GM18867 (cell line): ENCODE measurements at regions not wholly inside any gene's neighbourhood (a gene's known extent, or its start where the extent isn't known, plus 50 kb on each side); places are given as distances from the start of the nearest gene placed in this dataset.

Experiments used
- ATAC-seq: cut with Tn5 transposase; IDR thresholded peaks from one replicate; pipeline ENCODE4 v1.9.1; 2021; ENCODE audit warnings: mild to moderate bottlenecking, moderate library complexity; ENCODE audit not compliant: unreplicated experiment

DNA sequence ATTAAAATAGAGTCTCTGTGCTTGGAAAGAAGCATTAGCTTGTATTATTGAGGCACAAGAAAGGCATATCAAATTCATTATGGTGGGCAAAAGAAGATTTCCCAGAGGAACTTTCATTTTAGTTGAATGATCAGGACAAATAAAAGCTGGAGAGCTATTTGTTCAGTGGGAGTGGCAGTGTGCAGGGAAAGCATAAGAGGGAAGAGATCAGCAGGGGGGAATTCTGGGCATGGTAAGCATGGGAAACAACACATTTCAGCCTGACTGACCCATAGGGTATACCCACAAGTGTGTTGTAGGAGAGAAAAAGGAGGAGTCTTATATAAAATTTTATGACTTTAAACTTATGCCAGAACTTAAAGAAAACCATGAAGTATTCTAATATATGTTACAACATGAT, 167.7 kb upstream of the RASA1 start:
- ATAC-seq = no peak

DNA sequence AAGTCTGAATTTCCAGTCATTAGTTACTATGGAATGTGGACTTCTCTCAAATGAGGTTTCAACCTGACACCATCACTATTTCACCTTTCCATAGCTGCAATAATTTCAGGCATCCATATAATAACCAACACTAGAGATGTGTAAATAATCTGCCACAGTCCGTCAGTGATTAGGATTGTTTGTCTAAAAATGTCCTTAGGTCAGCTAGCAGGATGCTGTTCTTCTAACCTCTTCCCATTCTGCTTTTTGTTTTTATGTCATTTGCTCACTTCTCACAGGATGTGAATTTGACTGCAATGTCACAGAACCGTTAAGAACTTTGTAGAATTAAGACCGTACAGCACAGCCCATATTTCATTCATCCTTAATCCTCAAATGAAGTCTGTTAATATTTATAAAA, 166.4 kb upstream of the RASA1 start:
- no peak for ATAC-seq

- ATAC-seq = no peak
Observed at GRCh38 chr5:87102841-87103240, 164.8 kb upstream of the RASA1 start.

DNA sequence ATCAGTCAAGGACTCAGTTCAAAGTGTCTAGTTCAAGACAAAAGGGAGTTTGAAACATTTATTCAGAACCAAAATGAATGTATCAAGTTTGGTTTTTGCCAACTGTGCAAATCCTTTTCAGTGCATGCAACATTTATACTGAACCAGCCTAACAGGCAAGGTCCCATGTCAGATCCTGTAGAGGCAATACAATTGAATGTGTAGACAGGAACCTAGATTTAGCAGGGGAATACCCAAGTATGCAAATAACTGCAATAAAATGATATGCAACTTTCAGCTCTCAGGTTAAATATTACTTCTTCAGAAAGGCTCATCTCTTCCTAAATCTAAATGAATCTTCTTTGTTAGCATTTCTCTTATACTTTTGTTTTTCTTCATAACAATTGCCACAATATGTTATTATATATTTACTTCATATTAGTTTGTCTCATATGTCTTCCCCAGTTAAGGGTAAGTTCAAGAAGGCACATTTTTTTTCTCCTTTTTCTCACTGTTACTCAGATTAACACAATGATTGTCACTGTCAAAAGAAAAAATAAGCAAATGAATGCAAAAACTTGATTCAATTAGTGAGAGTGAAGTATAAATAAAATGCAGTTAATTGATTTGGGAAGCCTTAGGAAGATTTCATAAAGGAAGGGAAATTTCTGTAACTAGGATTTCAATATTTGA, 163.9 kb upstream of the RASA1 start:
- peak; percentile 87 for ATAC-seq

- no peak for ATAC-seq
Observed at GRCh38 chr5:87105577-87105976, 162.1 kb upstream of the RASA1 start.

DNA sequence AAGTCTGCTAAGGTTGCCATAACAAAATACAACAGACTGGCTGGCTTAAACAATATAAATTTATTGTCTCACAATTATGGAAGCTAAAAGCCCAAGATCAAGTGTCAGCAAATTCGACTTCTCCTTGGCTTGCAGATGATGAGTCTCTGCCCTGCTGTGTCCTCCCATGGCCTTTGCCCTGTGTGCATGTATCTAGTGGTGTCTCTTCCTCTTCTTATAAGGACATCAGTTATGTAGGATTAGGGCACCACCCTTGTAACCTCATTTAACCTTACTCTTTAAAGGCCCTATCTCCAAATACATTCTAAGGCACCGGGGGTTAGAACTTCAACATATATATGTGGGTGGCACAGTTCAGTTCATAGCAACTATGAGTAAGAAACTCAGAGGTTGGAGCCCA, 157.9 kb upstream of the RASA1 start:
- no peak for ATAC-seq

GRCh38 chr5:87110721-87111120, 157.0 kb upstream of the RASA1 start:
- ATAC-seq = no peak

DNA sequence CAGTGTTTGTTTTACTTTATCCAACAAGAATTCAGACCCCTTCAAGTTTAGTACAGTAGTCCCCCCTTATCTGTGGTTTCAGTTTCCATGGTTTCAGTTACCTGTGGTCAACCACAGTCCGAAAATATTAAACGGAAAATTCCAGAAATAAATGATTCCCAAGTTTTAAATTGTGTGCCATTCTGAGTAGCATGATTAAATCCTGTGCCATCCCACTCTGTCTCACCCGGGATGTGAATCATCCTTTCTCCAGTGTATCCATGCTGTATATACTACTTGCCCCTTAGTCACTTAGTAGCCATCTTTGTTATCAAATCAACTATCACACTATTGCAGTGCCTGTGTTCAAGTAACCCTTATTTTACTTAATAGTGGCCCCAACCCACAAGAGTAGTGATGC, 153.8 kb upstream of the RASA1 start:
- ATAC-seq = no peak

- ATAC-seq = no peak
Observed at GRCh38 chr5:87114631-87115030, 153.1 kb upstream of the RASA1 start.

DNA sequence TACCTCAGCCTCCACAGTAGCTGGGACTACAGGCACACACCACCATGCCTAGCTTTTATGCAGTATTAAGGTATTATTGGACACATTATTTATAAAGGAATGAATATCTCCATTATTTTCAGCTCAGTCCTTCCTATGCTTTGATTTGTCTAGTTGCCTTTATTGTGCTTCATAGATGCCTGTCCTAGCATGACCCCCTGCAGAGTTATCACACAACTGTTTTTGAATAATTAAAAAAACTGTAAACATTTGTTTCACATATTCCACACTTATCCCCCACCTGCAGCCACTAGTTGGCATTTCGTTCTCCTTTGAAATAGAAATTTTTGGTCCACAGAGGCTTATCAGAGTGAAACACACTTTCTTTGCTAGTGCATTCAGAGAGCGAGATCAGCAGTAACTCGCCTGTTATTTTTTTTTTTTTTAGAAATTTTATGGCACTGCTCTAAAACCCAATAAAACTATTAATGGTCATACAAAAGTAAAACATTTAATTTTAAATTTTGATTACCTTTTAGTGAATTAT, 151.8 kb upstream of the RASA1 start:
- ATAC-seq = no peak

DNA sequence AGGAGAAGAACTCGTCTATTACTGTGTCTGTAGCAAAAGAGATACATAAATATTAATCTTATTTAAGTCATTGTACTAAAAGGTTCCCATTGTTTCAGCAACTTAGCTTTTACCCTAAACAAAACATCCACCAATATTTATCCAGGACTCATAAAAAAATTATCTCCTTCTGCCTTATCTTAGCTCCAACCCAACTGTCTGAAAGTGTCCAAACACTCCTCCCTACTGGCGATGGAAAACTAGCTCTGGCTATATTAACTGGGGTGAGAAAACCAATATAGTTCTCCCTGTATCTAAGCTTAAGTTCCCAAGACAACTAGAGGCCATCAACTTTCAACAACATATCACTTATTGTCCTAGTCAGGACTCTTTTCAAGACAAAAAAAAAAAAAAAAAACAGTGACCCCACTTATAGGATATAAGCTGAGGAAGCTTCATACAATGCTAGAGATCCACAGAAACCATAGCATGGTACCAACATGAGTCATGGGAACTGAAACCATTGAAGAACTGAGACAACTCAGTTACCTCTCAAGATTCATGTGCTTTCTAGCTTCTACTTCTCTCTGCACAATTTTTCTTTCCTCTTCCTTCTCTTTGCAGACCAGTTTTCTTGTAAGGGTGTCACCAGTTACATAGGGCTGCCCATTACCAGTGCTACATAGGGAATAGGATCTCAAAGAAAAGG, 150.7 kb upstream of the RASA1 start:
- ATAC-seq = peak; percentile 88

DNA sequence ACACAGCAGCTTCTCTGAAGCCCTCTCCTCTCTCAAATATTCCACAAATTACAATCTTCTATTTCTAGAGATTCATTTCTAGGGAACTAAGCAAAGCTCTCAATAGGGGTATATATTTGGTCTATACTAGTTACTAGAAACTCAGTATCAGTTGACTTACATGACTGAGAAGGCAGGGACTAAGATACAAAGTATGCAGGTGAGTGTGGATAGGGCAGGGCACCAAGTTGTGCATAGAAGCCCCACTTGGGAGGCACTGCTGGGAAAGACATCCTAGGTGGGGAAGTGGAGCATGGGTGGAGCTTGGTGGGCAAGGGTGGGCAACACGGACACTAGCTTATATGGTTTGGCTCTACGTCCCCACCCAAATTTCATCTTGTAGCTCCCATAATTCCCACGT, 148.1 kb upstream of the RASA1 start:
- ATAC-seq = no peak

DNA sequence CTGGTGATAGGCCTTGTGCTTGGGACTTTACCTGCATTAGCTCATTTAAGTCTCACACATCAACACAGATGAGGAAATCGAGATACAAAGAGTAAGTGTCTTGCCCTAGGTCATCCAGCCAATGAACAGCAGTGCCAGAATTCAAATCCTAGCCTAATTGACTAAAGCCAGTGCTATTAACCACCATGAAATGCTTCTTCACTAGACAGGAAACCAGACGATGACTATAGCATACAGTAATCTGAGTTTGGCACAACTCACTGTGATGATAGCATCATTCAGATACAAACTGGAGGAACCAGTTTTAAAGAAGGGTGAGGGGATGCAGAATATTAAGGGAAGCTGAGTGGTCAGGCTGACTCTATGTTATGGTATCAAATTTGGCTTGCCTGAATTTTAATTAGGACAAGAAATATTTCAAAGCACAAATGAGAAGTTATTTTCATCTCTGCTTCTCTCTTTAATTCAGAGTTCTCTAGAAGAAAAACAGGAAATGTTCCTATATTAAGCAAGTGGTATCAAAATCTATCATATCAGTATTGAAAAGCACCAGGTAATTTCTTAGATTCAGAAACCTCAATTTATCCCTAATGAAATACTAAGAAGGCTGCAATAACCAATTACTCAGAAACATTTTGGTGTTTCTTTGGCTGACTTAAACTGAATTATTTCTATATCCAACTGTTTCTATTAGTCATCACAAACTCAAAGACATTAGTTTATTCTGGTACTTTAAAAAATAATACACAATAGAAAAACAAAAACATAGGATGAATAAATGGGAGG, 147.0 kb upstream of the RASA1 start:
- ATAC-seq = peak; percentile 24

DNA sequence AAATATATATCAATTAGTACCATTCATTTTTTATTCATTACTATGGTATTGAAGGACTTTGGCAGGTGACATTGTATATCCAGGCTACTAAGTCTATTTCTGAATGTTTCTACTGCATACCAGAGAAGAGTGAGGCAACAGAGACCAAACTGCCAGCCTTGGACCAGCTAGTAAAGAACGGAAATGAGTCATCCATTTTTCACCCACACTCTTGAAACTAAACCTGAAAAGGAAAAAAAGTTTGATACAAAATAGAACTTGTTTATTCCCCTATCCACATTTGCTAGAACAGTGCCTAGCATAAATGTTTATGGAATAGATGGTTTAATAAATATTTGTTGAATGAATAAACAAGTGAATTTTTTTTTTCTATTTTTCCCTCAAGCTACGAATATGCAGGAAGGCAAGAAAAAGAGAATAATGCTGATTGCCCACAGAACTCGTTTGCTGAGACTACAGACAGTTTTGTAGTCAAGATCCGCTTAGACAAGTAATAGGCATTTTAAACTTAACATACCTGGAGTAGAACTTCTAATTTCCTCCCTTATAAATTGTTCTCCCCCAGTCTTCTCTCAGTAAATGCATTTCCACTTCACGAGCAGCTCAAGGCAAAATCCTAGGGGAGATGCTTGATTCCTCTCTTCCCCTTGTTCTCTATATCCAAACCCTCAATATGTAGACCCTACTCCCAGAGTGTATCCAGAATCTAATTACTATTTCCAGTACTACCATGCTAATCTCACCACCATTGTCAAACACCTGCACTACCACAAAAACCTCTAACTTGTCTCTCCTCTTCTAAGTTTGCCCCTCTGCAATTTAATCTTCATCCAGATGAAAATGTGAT, 146.2 kb upstream of the RASA1 start:
- ATAC-seq = peak; percentile 80

- no peak for ATAC-seq
Observed at GRCh38 chr5:87122151-87122977, 145.3 kb upstream of the RASA1 start.

GRCh38 chr5:87125766-87126165, 141.9 kb upstream of the RASA1 start:
- ATAC-seq = no peak

- no peak for ATAC-seq
Observed at GRCh38 chr5:87126869-87127268, 140.8 kb upstream of the RASA1 start.

GRCh38 chr5:87127426-87127825, 140.3 kb upstream of the RASA1 start:
- no peak for ATAC-seq

DNA sequence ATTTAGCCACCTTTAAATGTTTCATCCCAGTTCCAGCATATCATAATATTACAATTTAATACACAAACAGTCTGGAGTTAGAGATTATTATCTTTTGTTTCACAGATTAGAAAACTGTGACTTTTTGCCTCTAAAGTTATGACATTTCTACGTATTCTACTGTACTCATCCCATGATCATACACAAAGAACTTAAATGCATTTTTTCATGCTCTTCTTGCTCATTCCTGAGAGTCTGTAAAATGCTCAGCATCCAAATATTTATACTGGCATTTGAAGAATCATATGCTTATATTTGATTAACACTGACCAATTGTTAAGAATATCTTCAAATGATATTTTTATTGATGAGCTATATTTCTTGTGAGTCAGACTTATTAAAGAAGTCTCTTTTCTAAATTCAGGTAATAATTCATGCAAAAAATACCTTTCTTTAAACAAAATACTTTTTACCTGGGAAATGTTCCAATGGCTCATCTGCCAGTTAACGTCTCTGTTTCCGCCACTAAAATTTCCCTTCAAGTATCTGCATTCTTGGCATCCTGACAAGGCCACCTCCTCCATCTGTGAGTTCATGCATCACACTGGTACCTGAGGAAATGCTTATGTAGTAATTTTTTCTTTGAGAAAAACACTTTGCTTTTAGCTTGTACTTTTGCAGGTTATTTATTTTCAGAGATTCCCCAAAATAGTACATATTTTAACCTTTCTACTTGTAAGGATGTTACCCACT, 139.6 kb upstream of the RASA1 start:
- ATAC-seq = no peak
